Transverse colon (tissue), 4 donors: ENCODE measurements at regions not wholly inside any gene's neighbourhood (a gene's known extent, or its start where the extent isn't known, plus 50 kb on each side); places are given as distances from the start of the nearest gene placed in this dataset.
A peak's percentile ranks its signal among the peaks of the same experiment; 100 is the strongest.

Source experiments
- DNase-seq: peaks from one replicate; pipeline ENCODE4 v3.0.0-alpha.2; 2019
- H3K27ac ChIP-seq, 4 donors: fragments of 200-600 bp; sonication (generic); 2 replicates each; pipeline ENCODE4 v1.5.1; 2016 to 2018; ENCODE audit warnings: inconsistent platforms in 4 of 4
- H3K27me3 ChIP-seq: fragments of 200-600 bp; sonication (generic); 2 replicates; pipeline ENCODE4 v1.5.1; 2017; ENCODE audit warnings: inconsistent platforms
- H3K36me3 ChIP-seq, 4 donors: fragments of 200-600 bp; sonication (generic); 2 replicates each; pipeline ENCODE4 v1.5.1; 2017 to 2019; ENCODE audit warnings: inconsistent platforms in 4 of 4
- H3K4me1 ChIP-seq, 4 donors: fragments of 200-600 bp; sonication (generic); 2 replicates each; pipeline ENCODE4 v1.5.1; 2017 to 2020; ENCODE audit warnings: inconsistent platforms in 4 of 4
- H3K4me3 ChIP-seq, 4 donors: fragments of 200-600 bp; sonication (generic); 1 replicate in 1 of 4; 2 replicates in 3 of 4; pipeline versions ENCODE4 v1.5.1 to v1.6.1; 2017 to 2019; ENCODE audit warnings: inconsistent platforms in 4 of 4
- H3K9me3 ChIP-seq, 2 donors: fragments of 200-600 bp; sonication (generic); 2 replicates each; pipeline ENCODE4 v1.5.1; 2017 to 2019; ENCODE audit warnings: inconsistent platforms in 2 of 2
- CTCF ChIP-seq, 5 experiments: fragments of 200-600 bp in 3 of 5; fragments of 450-650 bp in 2 of 5; sonication (generic) in 3 of 5; IDR thresholded peaks; 1 replicate in 2 of 5; 2 replicates in 3 of 5; pipeline ENCODE4 v1.5.1; 2016 to 2017; ENCODE audit warnings: antibody characterized with exemption in 5 of 5, inconsistent platforms in 3 of 5, mild to moderate bottlenecking in 2 of 5, moderate library complexity in 1 of 5
- EP300 ChIP-seq: sonication (generic); formaldehyde crosslinking; IDR thresholded peaks from one replicate; pipeline ENCODE4 v1.6.1; 2017; ENCODE audit warnings: antibody characterized with exemption, low read depth
- POLR2A ChIP-seq: fragments of 450-650 bp; IDR thresholded peaks from one replicate; pipeline ENCODE4 v1.6.1; 2016; ENCODE audit warnings: antibody characterized with exemption, mild to moderate bottlenecking, moderate library complexity
- POLR2AphosphoS5 ChIP-seq, 3 donors: sonication (generic); formaldehyde crosslinking; IDR thresholded peaks; one replicate each; pipeline ENCODE4 v1.6.1; 2016; ENCODE audit warnings: antibody characterized with exemption in 3 of 3
- WGBS, 2 donors: methylation state at CpG; one replicate each; pipeline ENCODE4 v1.1.5; 2018; ENCODE audit warnings: low coverage in 1 of 2; 5-methylcytosine and 5-hydroxymethylcytosine counted together
- in situ Hi-C, 4 donors: fragments of 200-750 bp; cut with MboI; loops; one replicate each; pipeline versions ENCODE4 v1.15.0 to v1.15.1; 2017; ENCODE audit warnings: low sequenced_read_pairs in 3 of 4, low pct_ligation_motif_present in 1 of 4, low pct_unique_long_range_greater_than_20kb in 1 of 4
- intact Hi-C: fragments of 100-400 bp; cut with DNase I; formaldehyde crosslinking; loops from one replicate; pipeline ENCODE4 v1.15.1; 2023; ENCODE audit warnings: low total_unique reads

- H3K4me1 ChIP-seq, result peaks cover 0 to 16% (median 4%) of the 10 kb centered on the region in 4 donors
- DNase-seq, result peak; percentile 36
- in situ Hi-C loops (no loop called here), intact Hi-C loops (no loop called here)
- no peaks in the 10 kb centered on the region for H3K36me3 ChIP-seq
- peaks cover 17% of the 10 kb centered on the region for H3K27me3 ChIP-seq
- TF ChIP-seq CTCF (IDR thresholded peaks at IDR 0.05) (no peak), POLR2A (no peak), POLR2AphosphoS5 (IDR thresholded peaks at IDR 0.05) (no peak), EP300 (no peak)
- no peak overlapping the region for H3K4me3 ChIP-seq
- no peak overlapping the region for H3K27ac ChIP-seq
- WGBS, 2 donors, result 49% methylated on average over 19 of the region's 19 CpGs; no CpG with 5 or more reads in 1 of the 2 donors
- no peaks in the 10 kb centered on the region for H3K9me3 ChIP-seq
Measured at GRCh38 chr7:155865830-155866525, 53.7 kb upstream of the SHH start.

- in situ Hi-C loops, result no loop called here
- intact Hi-C loops, result no loop called here
- no peak overlapping the region for H3K27ac ChIP-seq
- peaks cover 19% of the 10 kb centered on the region for H3K27me3 ChIP-seq
- WGBS, 2 donors, result 74% methylated on average over 11 of the region's 11 CpGs; no CpG with 5 or more reads in 1 of the 2 donors
- DNase-seq, result no peak
- H3K9me3 ChIP-seq, result no peaks in the 10 kb centered on the region
- H3K36me3 ChIP-seq, result no peaks in the 10 kb centered on the region
- peaks cover 0 to 22% (median 5%) of the 10 kb centered on the region in 4 donors for H3K4me1 ChIP-seq
- no peak for TF ChIP-seq POLR2AphosphoS5 (IDR thresholded peaks at IDR 0.05)
- no peak for TF ChIP-seq POLR2A
- TF ChIP-seq CTCF (IDR thresholded peaks at IDR 0.05), result no peak
- TF ChIP-seq EP300, result no peak
- H3K4me3 ChIP-seq, result no peak overlapping the region
Measured at GRCh38 chr7:155864991-155865690, 52.9 kb upstream of the SHH start.

- no peak for DNase-seq
- H3K27me3 ChIP-seq, result peaks cover 21% of the 10 kb centered on the region
- WGBS, 2 donors, result 92% methylated on average over 10 of the region's 10 CpGs; no CpG with 5 or more reads in 1 of the 2 donors
- in situ Hi-C loops, result no loop called here
- no peak overlapping the region for H3K27ac ChIP-seq
- intact Hi-C loops, result no loop called here
- no peak for TF ChIP-seq POLR2AphosphoS5 (IDR thresholded peaks at IDR 0.05)
- TF ChIP-seq EP300, result no peak
- TF ChIP-seq CTCF (IDR thresholded peaks at IDR 0.05), result no peak
- no peak for TF ChIP-seq POLR2A
- H3K36me3 ChIP-seq, result no peaks in the 10 kb centered on the region
- H3K4me3 ChIP-seq, result no peak overlapping the region
- peaks cover 0 to 22% (median 5%) of the 10 kb centered on the region in 4 donors for H3K4me1 ChIP-seq
- no peaks in the 10 kb centered on the region for H3K9me3 ChIP-seq
Measured at GRCh38 chr7:155864271-155864985, 52.2 kb upstream of the SHH start.

GRCh38 chr7:155863721-155864151, 51.5 kb upstream of the SHH start:
- no peak for DNase-seq
- TF ChIP-seq EP300 (no peak), CTCF (IDR thresholded peaks at IDR 0.05) (no peak), POLR2AphosphoS5 (IDR thresholded peaks at IDR 0.05) (no peak), POLR2A (no peak)
- H3K27ac ChIP-seq, result no peak overlapping the region
- H3K27me3 ChIP-seq, result peaks cover 25% of the 10 kb centered on the region
- H3K4me1 ChIP-seq, result peaks cover 0 to 22% (median 5%) of the 10 kb centered on the region in 4 donors
- H3K36me3 ChIP-seq, result no peaks in the 10 kb centered on the region
- in situ Hi-C loops, result no loop called here
- WGBS, 2 donors, result 93 to 100% methylated on average over 4 to 11 of the region's 11 CpGs
- H3K4me3 ChIP-seq, result no peak overlapping the region
- no peaks in the 10 kb centered on the region for H3K9me3 ChIP-seq
- intact Hi-C loops, result no loop called here
